NOMO-1 (cell line): ENCODE measurements at regions not wholly inside any gene's neighbourhood (a gene's known extent, or its start where the extent isn't known, plus 50 kb on each side); places are given as distances from the start of the nearest gene placed in this dataset.

ENCODE experiments used
- DNase-seq, 2 experiments: peaks; one replicate each; lab custom pipeline; 2025; ENCODE audit not compliant: unreplicated experiment in 2 of 2; lab: John Stamatoyannopoulos, UW

DNA sequence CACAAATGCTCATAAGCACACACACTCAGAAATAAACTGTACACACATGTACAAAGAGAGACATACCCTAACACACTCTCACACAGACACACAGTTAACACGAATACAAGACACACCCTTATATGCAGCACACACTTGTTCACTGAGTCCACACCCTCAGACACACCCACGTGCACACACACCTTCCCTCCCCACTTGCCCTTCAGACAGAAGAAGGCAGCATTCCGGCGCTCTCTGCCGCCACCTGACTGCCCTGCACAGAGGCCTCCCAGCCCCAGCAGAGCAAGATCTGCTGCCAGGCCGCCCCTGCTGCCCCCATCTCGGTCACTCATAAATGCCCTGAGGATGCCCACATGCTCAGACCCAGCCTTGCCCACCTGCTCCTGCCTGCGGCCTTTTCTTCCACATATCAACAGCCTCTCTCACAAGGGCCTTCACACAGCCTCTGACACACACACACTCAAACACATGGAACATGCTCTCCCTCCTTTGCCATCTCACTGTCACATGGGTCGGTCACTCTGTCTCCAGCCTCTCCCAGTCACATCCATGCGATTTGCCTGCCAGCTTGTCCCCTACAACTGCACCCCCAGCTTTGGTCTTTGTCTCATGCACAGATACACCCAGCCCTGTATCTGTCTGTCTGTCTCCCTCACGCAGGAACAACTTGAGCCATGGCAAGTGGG lies 71.1 kb downstream of the EPHB3 start:
- no peak for DNase-seq
